ENCODE measurements at regions not wholly inside any gene's neighbourhood (a gene's known extent, or its start where the extent isn't known, plus 50 kb on each side); places are given as distances from the start of the nearest gene placed in this dataset.

- ChIA-PET CTCF (no interaction called here), POLR2A (no interaction called here)
- no peaks in the 10 kb centered on the region for H3K4me1 ChIP-seq (ENCODE audit: control insufficient read depth, insufficient read depth, low read length)
- H3K27ac ChIP-seq (ENCODE audit: extremely low read depth, low read depth, low read length), result no peak overlapping the region
- no peaks in the 10 kb centered on the region for H3K9me3 ChIP-seq (ENCODE audit: control insufficient read depth, insufficient read depth, low read depth, low read length)
- no peak for TF ChIP-seq ZNF645 (tag by site-specific recombination; IDR thresholded peaks at IDR 0.05)
- TF ChIP-seq ZSCAN4 (tag by site-specific recombination; IDR thresholded peaks at IDR 0.05), result no peak
- no peak for TF ChIP-seq ZIC2 (tag by site-specific recombination; IDR thresholded peaks at IDR 0.05)
- TF ChIP-seq TRIM28 (IDR thresholded peaks at IDR 0.05; ENCODE audit: borderline replicate concordance, low read length), result no peak
- H3K36me3 ChIP-seq (ENCODE audit: control insufficient read depth in 2 of 2, insufficient read depth in 1 of 2, low read length in 2 of 2), result no peaks in the 10 kb centered on the region
- H3K4me3 ChIP-seq (ENCODE audit: low read depth, low read length), result no peak overlapping the region
These were observed 178.7 kb downstream of the RFC3 start for GRCh38 chr13:33996636-33997035.

- no peaks in the 10 kb centered on the region for H3K9me3 ChIP-seq (ENCODE audit: control insufficient read depth, insufficient read depth, low read depth, low read length)
- H3K4me3 ChIP-seq (ENCODE audit: low read depth, low read length), result no peak overlapping the region
- H3K4me1 ChIP-seq (ENCODE audit: control insufficient read depth, insufficient read depth, low read length), result no peaks in the 10 kb centered on the region
- no peaks in the 10 kb centered on the region for H3K36me3 ChIP-seq (ENCODE audit: control insufficient read depth in 2 of 2, insufficient read depth in 1 of 2, low read length in 2 of 2)
- POLR2A ChIA-PET, result no interaction called here
- TF ChIP-seq YY1 (tag by site-specific recombination; IDR thresholded peaks at IDR 0.05) (no peak), SP3 (tag by site-specific recombination; IDR thresholded peaks at IDR 0.05) (no peak), ZNF148 (tag by site-specific recombination; IDR thresholded peaks at IDR 0.05; ENCODE audit: borderline replicate concordance) (no peak), ZNF768 (tag by site-specific recombination; IDR thresholded peaks at IDR 0.05) (no peak), ZEB2 (tag by site-specific recombination; IDR thresholded peaks at IDR 0.05) (no peak), OVOL3 (tag by site-specific recombination; IDR thresholded peaks at IDR 0.05) (no peak), SALL2 (tag by site-specific recombination; IDR thresholded peaks at IDR 0.05; ENCODE audit: borderline replicate concordance) (no peak), ZNF777 (tag by site-specific recombination; IDR thresholded peaks at IDR 0.05; ENCODE audit: borderline replicate concordance) (no peak), KLF9 (tag by site-specific recombination; IDR thresholded peaks at IDR 0.05; ENCODE audit: low read depth) (no peak), ZNF354C (tag by site-specific recombination; IDR thresholded peaks at IDR 0.05; ENCODE audit: borderline replicate concordance, low read depth) (no peak), GFI1B (tag by site-specific recombination; IDR thresholded peaks at IDR 0.05) (no peak), ZSCAN18 (tag by site-specific recombination; IDR thresholded peaks at IDR 0.05) (no peak), ZFP37 (tag by site-specific recombination; IDR thresholded peaks at IDR 0.05) (no peak), ZNF621 (tag by site-specific recombination; IDR thresholded peaks at IDR 0.05) (no peak), GLIS2 (tag by site-specific recombination; IDR thresholded peaks at IDR 0.05) (no peak), ZNF155 (tag by site-specific recombination; IDR thresholded peaks at IDR 0.05) (no peak), ZNF571 (tag by site-specific recombination; IDR thresholded peaks at IDR 0.05) (no peak), ZNF214 (tag by site-specific recombination; IDR thresholded peaks at IDR 0.05; ENCODE audit: borderline replicate concordance) (no peak), RBAK (tag by site-specific recombination; IDR thresholded peaks at IDR 0.05) (no peak)
- no peak overlapping the region for H3K27ac ChIP-seq (ENCODE audit: extremely low read depth, low read depth, low read length)
- CTCF ChIA-PET, result no interaction called here
These were observed 179.6 kb downstream of the RFC3 start for GRCh38 chr13:33997574-33997973.
